GM19025 (cell line): ENCODE measurements at regions not wholly inside any gene's neighbourhood (a gene's known extent, or its start where the extent isn't known, plus 50 kb on each side); places are given as distances from the start of the nearest gene placed in this dataset.

ENCODE experiments used
- ATAC-seq: cut with Tn5 transposase; IDR thresholded peaks from one replicate; pipeline ENCODE4 v1.9.1; 2021; ENCODE audit warnings: mild to moderate bottlenecking, low read depth, moderate library complexity; ENCODE audit not compliant: unreplicated experiment

DNA sequence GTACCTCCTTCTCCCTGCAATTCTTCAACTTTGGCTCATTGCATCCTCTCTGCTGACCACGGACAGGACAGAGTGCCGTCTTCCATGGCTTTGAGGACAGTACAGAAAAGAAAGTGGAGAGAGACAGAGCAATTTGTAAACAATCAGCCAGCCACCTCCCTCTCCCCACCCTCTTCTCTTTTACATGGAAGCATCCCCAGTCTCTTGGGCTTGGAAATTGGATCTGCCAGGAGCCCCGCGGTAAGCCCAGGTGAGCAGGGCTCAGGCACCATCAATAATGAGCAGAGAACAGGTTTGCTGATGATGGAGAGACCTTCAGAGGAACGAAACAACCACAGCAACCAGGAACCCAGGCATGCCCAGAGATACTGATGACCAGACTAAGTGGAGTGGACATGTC is 194.9 kb upstream of the TNRC6C start:
- no peak for ATAC-seq

GRCh38 chr17:77765292-77765691 is 193.2 kb upstream of the TNRC6C start:
- no peak for ATAC-seq

- no peak for ATAC-seq
Measured at GRCh38 chr17:77767148-77767547, 191.4 kb upstream of the TNRC6C start.

DNA sequence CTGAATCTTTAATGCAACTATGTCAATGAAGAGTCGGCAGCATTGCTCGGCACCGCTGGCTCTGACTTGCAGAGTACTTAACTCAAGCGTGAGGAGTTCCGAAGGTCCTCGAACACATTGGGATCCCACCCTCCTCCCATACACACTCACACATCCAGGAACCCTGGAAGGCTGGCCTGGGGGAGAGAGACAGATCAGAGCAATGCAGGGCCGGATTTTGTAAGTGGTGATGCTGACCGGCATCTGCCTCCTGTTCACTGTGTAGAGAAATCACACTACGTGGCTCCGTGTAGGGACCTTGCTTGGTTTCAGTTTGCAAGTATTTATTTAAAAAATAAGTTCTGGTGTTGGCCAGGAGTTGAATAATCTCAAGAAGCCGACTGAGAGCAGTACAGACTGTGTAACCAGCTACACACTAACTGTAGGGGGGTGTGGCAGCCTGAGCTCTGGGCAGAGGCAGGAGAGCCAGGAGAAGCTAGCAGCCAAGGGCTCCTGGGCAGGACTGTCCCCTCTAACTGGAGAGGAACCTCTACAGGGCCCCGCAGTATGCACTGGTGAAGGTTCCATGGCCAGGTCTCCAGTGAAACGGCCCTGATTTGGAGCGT is 190.2 kb upstream of the TNRC6C start:
- ATAC-seq: no peak

DNA sequence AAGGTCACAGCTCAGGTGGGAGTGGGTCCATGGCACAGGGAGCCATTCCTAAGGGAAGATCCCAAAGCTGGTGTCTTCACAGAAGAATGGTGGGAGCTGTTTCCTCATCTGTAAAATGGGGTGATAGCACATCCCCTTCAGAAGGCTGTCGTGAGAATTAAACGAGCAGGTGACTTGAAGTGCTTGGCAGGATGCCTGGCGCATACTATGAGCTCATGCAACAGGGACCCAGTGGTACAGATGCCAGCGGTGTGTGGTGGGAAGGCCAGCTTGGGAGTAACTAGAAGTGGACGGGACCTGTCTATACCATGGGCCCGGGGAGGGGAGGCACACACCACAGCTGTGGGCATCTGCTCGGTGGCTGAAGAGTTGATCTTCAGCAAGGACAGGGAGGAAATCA is 189.3 kb upstream of the TNRC6C start:
- no peak for ATAC-seq

- ATAC-seq: no peak
Measured at GRCh38 chr17:77769762-77770161, 188.7 kb upstream of the TNRC6C start.

DNA sequence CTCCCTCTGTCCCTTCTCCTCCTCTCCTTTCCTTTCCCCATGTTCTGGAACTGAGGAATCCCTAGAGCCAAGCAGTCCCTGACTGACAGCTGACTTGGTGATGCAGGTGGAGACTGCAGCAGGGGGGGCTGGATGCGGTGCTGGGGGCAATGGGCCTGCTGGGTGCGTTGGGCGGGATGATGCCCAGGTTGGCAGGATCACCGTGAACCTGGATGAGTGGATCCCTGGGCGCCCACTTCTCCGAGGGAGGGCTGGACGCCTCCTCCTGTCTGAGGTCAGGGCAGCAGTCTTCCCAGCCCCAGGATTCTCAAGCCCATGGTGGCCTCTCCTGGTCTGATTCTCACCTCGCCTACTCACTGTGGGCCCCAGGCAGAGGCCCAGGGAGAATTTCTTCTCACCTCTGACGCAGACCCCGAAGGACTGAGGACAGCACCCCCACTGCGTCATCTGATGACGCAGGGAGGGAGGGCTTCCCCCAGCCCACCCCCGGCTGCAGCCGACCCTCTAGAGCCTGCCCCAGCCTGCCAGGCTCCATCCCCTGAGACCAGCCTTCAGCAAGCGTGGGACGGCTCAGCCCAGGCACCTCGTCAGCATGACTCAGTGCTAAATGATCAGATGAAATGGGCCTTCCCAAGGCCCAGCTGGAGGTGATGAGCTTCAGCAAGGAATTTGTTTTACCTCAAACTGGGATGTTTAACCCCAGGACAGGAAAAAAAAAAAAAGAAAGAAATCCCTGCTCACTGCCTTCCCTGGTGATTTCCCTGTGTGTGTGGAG is 188.0 kb upstream of the TNRC6C start:
- ATAC-seq: no peak

DNA sequence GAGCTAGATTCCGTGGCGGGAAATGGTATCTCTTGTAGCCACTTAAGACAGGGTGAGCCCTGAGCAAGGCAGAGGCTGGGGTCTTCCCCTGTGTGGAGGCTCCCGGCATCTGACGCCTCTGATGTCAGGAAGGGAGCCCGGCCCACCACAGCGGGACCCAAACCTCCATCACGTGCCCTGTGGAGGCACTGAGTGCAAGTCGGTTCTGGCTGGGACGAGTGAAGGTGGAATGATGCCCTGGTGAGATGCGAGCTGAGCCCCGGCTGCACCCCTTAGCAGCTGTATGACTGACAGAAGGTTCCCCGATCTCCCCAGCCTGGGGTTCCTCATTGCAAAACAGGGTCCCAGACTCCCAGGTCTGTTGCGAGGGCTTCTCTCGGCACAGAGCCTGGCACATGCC is 187.4 kb upstream of the TNRC6C start:
- no peak for ATAC-seq

DNA sequence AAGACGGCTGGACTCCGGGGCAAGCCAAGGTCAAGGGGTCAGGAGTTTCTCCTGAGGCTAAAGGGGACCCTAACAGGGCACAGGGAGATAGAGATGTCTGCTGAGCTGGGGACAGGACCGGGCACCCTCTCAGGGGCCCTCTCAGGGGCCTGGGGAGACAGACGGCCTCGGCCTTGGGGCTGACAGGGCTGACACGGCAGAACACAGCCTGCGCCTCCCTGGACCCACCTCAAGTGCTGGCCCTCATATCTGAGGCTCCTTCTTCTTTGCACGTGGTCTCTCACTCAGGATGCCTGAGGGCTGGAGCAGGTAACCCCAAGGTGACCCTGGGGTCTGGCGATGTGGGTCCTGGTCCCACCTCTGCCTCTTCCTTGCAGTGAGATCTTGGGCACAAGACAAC is 186.9 kb upstream of the TNRC6C start:
- ATAC-seq: no peak

- no peak for ATAC-seq
Measured at GRCh38 chr17:77771998-77772397, 186.5 kb upstream of the TNRC6C start.

GRCh38 chr17:77772461-77772897 is 186.0 kb upstream of the TNRC6C start:
- no peak for ATAC-seq

- no peak for ATAC-seq
Measured at GRCh38 chr17:77772899-77773358, 185.6 kb upstream of the TNRC6C start.

DNA sequence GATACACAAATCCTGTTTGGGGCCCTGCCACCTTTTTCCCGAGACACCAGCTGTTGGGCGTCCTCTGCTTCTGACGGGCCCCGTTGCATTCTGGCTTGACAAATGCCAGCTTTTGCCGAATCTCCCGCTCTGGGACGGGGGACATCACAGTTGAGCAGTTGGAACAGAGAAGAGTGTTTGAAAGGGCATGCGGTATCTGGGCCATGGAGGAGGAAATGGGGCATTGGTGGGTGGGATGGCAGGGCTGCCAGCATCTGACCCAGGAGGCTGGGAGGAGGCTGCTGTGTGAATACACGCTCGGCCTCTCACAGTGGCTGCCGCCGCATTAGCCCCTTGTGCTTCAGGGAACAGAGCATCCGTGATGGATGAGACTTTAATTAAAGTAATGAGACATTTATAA is 184.3 kb upstream of the TNRC6C start:
- no peak for ATAC-seq

DNA sequence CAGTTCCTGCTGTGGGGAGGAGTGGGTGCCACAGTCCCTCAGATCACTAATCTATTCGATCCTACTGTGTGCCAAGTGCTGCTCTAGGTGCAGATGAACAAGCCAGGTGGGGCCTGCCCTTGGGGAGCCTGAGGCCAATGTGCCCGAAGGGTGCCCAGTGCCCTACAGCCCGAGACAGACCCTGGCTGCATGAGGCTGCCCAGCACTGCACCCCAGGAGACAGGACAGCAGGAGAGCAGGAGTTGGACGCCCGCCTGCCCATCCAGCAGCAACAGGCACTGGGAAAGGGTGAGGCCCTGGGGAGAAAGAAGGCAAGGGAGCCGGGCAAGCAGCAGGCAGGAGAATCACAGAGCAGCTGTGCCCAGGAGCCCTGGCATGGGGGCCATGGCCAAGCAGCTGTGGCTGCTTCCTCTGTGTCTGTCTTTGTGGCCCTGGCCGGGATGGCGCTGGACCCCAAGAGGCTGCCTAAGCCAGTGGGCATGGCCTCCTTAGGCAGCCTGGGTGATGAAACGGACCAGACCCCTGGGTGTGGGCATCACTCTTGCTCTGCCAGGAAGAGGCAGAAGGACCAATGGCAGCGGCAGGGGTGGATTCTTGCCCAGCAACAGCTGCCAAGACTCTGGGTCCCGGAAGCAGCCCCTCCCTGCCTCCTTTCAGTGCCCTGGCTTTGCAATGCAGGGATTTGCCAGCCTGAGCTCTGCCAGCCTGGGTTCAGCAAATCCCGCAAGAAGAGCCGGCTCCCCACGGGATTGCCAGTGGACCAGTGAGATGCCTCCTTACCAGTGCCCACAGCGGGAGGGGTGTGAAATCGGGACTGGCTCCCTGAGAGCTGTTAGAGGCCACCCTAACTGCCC is 179.6 kb upstream of the TNRC6C start:
- no peak for ATAC-seq

GRCh38 chr17:77779711-77780539 is 178.6 kb upstream of the TNRC6C start:
- ATAC-seq: no peak

DNA sequence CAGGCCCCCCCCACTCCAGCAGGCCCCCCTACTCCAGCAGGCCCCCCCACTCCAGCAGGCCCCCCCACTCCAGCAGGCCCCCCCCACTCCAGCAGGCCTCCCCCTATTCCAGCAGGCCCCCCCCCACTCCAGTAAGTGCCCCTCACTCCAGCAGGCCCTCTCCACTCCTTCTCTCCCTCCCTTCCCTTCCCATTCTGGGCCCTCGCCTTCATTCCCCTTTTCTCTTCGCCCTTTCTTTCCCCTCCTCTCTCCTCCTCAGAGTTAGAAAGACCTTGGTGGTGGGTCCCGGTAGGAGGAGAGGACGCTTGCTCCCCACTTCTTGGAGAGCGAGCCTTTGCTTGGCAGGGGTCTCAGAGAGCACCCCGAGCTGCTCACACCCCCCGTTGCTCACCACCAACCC is 177.0 kb upstream of the TNRC6C start:
- ATAC-seq: no peak

DNA sequence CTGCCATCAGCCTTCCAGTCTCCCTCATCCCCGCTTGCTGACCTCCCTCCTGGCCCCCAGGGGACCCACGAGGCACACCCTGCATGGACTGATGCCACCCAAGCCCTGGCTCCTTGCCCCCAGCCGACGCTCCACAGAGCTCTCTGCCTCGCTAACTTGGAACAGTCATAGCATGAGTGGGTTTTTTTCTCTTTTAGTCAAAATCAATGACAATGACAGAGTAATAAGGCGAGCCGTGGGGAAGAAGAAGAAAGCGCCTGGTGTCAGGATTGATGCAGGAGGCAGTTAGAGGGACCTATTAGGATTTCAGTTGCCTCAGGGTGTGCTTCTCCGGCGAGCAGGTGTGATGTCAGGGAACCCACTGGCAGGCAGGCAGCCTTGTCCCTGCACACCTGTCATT is 176.3 kb upstream of the TNRC6C start:
- ATAC-seq: no peak

- no peak for ATAC-seq
Measured at GRCh38 chr17:77782611-77783010, 175.9 kb upstream of the TNRC6C start.

GRCh38 chr17:77783991-77784820 is 174.3 kb upstream of the TNRC6C start:
- no peak for ATAC-seq
